A673 (cell line): ENCODE measurements at regions not wholly inside any gene's neighbourhood (a gene's known extent, or its start where the extent isn't known, plus 50 kb on each side); places are given as distances from the start of the nearest gene placed in this dataset.

Source experiments
- EZH2 ChIP-seq: fragments of 200-600 bp; sonication (generic); IDR thresholded peaks from 2 replicates; pipeline ENCODE4 v1.6.1; 2017; ENCODE audit warnings: borderline replicate concordance, low read depth, mild to moderate bottlenecking, mixed read lengths, antibody characterized with exemption, low read length; ENCODE audit not compliant: poor library complexity, severe bottlenecking
- TF ChIP-seq, protein P1 (sequence below): fragments of 300-800, 200-600 bp; sonication (generic); conservative IDR thresholded peaks from 2 replicates; pipeline ENCODE4 v1.5.1; 2017; ENCODE audit warnings: low read depth, mild to moderate bottlenecking, antibody characterized with exemption, low read length, moderate library complexity, mixed read lengths

DNA sequence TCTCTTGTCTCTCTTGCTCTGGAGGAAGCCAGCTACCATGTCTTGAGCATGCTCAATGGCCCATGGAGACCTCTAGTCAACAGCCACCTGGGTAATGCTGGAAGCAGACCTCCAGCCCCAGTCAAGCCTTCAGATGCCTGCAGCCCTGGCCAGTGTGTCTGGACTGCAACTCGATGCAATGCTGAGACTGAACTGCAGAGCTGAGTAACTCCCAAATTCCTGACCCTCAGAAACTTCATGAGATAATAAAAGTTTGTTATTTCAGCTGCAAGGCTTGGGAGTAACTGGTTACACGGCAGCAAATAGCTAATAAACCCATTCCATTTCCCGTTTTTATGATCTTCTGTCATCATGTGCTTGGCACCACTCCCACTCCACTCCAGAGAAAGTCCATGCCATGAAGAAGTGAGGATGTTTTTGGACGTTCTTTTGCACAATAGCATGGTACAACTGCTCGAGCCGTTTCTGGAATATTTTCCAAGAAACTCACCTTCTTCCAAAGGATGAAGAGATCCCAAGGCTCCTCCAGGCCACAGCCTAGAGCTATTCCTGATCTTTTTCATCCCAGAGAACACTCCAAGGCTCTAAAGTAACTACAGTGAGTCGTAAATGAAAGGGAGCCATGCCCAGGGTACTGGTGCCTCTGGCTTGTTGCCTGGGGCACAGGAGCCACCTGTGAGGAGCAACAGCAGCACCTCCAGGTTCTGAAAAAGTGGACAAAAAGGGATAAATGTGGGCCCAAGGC is 72.0 kb upstream of the KLF13 start:
- TF ChIP-seq, protein P1, sequence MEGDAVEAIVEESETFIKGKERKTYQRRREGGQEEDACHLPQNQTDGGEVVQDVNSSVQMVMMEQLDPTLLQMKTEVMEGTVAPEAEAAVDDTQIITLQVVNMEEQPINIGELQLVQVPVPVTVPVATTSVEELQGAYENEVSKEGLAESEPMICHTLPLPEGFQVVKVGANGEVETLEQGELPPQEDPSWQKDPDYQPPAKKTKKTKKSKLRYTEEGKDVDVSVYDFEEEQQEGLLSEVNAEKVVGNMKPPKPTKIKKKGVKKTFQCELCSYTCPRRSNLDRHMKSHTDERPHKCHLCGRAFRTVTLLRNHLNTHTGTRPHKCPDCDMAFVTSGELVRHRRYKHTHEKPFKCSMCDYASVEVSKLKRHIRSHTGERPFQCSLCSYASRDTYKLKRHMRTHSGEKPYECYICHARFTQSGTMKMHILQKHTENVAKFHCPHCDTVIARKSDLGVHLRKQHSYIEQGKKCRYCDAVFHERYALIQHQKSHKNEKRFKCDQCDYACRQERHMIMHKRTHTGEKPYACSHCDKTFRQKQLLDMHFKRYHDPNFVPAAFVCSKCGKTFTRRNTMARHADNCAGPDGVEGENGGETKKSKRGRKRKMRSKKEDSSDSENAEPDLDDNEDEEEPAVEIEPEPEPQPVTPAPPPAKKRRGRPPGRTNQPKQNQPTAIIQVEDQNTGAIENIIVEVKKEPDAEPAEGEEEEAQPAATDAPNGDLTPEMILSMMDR, result no peak
- TF ChIP-seq EZH2, result no peak
